ENCODE measurements at regions not wholly inside any gene's neighbourhood (a gene's known extent, or its start where the extent isn't known, plus 50 kb on each side); places are given as distances from the start of the nearest gene placed in this dataset.

GRCh38 chr3:187957582-187957981 lies 196.4 kb upstream of the LPP start:
- intact Hi-C loops (cut with DNase I), result no loop called here
- Histone ChIP-seq H3K36me3 (ENCODE audit: control insufficient read depth in 2 of 3, insufficient read depth in 3 of 3, low read length in 3 of 3) (no peaks in the 10 kb centered on the region), H3K9me3 (ENCODE audit: control insufficient read depth in 2 of 3, insufficient read depth in 1 of 3, low read length in 3 of 3) (no peaks in the 10 kb centered on the region), H3K4me1 (ENCODE audit: control insufficient read depth in 2 of 3, insufficient read depth in 2 of 3, low read depth in 1 of 3, low read length in 3 of 3) (peaks cover 0 to 12% (median 7%) of the 10 kb centered on the region in 3 donors), H3K27me3 (ENCODE audit: control insufficient read depth, insufficient read depth, low read length) (no peaks in the 10 kb centered on the region), H3K4me3 (ENCODE audit: low read length in 3 of 3) (no peak overlapping the region), H3K27ac (ENCODE audit: low read depth in 2 of 2, low read length in 2 of 2) (no peak overlapping the region), H3K9ac (ENCODE audit: low read length in 3 of 3) (no peak overlapping the region)
- TF ChIP-seq CTCF (IDR thresholded peaks at IDR 0.05; ENCODE audit: borderline replicate concordance, extremely low read depth, insufficient read depth), result no peak
- no peak for DNase-seq
- FAIRE-seq, result no peak

GRCh38 chr3:187958432-187959003 lies 195.4 kb upstream of the LPP start:
- Histone ChIP-seq H3K27ac (ENCODE audit: low read depth in 2 of 2, low read length in 2 of 2) (no peak overlapping the region), H3K9me3 (ENCODE audit: control insufficient read depth in 2 of 3, insufficient read depth in 1 of 3, low read length in 3 of 3) (no peaks in the 10 kb centered on the region), H3K9ac (ENCODE audit: low read length in 3 of 3) (no peak overlapping the region), H3K4me3 (ENCODE audit: low read length in 3 of 3) (no peak overlapping the region), H3K4me1 (ENCODE audit: control insufficient read depth in 2 of 3, insufficient read depth in 2 of 3, low read depth in 1 of 3, low read length in 3 of 3) (peaks cover 0 to 12% (median 7%) of the 10 kb centered on the region in 3 donors), H3K36me3 (ENCODE audit: control insufficient read depth in 2 of 3, insufficient read depth in 3 of 3, low read length in 3 of 3) (no peaks in the 10 kb centered on the region), H3K27me3 (ENCODE audit: control insufficient read depth, insufficient read depth, low read length) (no peaks in the 10 kb centered on the region)
- DNase-seq, result no peak
- TF ChIP-seq CTCF (IDR thresholded peaks at IDR 0.05; ENCODE audit: borderline replicate concordance, extremely low read depth, insufficient read depth), result no peak
- intact Hi-C loops (cut with DNase I), result no loop called here
- FAIRE-seq, result no peak

- intact Hi-C loops (cut with DNase I), result no loop called here
- Histone ChIP-seq H3K27me3 (ENCODE audit: control insufficient read depth, insufficient read depth, low read length) (no peaks in the 10 kb centered on the region), H3K4me3 (ENCODE audit: low read length in 3 of 3) (no peak overlapping the region), H3K4me1 (ENCODE audit: control insufficient read depth in 2 of 3, insufficient read depth in 2 of 3, low read depth in 1 of 3, low read length in 3 of 3) (peaks cover 0 to under 1% (median under 1%) of the 10 kb centered on the region in 3 donors), H3K9me3 (ENCODE audit: control insufficient read depth in 2 of 3, insufficient read depth in 1 of 3, low read length in 3 of 3) (no peaks in the 10 kb centered on the region), H3K27ac (ENCODE audit: low read depth in 2 of 2, low read length in 2 of 2) (no peak overlapping the region), H3K36me3 (ENCODE audit: control insufficient read depth in 2 of 3, insufficient read depth in 3 of 3, low read length in 3 of 3) (no peaks in the 10 kb centered on the region), H3K9ac (ENCODE audit: low read length in 3 of 3) (no peak overlapping the region)
- no peak for TF ChIP-seq CTCF (IDR thresholded peaks at IDR 0.05; ENCODE audit: borderline replicate concordance, extremely low read depth, insufficient read depth)
- DNase-seq, result peak in 1 of 5 donors; percentile 32
- no peak for FAIRE-seq
Observed at GRCh38 chr3:187960820-187961219, 193.1 kb upstream of the LPP start.

- Histone ChIP-seq H3K4me3 (ENCODE audit: low read length in 3 of 3) (no peak overlapping the region), H3K36me3 (ENCODE audit: control insufficient read depth in 2 of 3, insufficient read depth in 3 of 3, low read length in 3 of 3) (no peaks in the 10 kb centered on the region), H3K4me1 (ENCODE audit: control insufficient read depth in 2 of 3, insufficient read depth in 2 of 3, low read depth in 1 of 3, low read length in 3 of 3) (no peaks in the 10 kb centered on the region), H3K9ac (ENCODE audit: low read length in 3 of 3) (no peak overlapping the region), H3K27me3 (ENCODE audit: control insufficient read depth, insufficient read depth, low read length) (no peaks in the 10 kb centered on the region), H3K9me3 (ENCODE audit: control insufficient read depth in 2 of 3, insufficient read depth in 1 of 3, low read length in 3 of 3) (no peaks in the 10 kb centered on the region), H3K27ac (ENCODE audit: low read depth in 2 of 2, low read length in 2 of 2) (no peak overlapping the region)
- FAIRE-seq (no peak), DNase-seq (no peak)
- no peak for TF ChIP-seq CTCF (IDR thresholded peaks at IDR 0.05; ENCODE audit: borderline replicate concordance, extremely low read depth, insufficient read depth)
- intact Hi-C loops (cut with DNase I), result no loop called here
Observed at GRCh38 chr3:187961366-187961765, 192.6 kb upstream of the LPP start.

All from kidney (tissue), 13 donors.